ENCODE measurements at regions not wholly inside any gene's neighbourhood (a gene's known extent, or its start where the extent isn't known, plus 50 kb on each side); places are given as distances from the start of the nearest gene placed in this dataset.
A peak's percentile ranks its signal among the peaks of the same experiment; 100 is the strongest.
"Not testable (repeated sequence)": the region's sequence is repeated elsewhere in the genome, so short reads cannot be mapped to it uniquely, and the experiment has no call there.

DNA sequence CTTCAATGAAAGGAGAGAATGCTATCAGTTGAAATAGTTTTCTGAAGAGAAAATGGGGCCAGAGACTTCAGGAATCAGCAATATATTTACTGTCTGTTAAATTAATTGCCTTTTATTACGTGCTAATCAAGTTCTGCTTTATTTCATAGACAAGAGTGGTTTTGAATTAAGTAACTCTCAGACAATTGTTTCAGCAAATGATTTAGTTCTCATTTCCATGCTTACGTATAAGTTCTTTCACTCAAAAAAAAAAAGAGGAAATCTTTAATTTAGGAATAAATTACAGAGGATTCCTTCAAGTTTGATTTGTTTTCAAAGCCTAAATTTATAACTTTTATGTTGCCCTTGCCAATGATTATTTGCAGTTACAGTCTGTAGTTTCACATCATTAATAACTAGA is 163.5 kb downstream of the SPATA31A6 start:
- not testable (repeated sequence) for H3K27ac ChIP-seq (ENCODE audit: low read length); H3K4me1 ChIP-seq (ENCODE audit: control insufficient read depth, insufficient read depth, low read length); H3K4me3 ChIP-seq (ENCODE audit: low read length); H3K27me3 ChIP-seq (ENCODE audit: control insufficient read depth, insufficient read depth, low read length); H3K9me3 ChIP-seq (ENCODE audit: control insufficient read depth, low read depth, low read length); H3K36me3 ChIP-seq (ENCODE audit: control insufficient read depth, insufficient read depth, low read length); DNase-seq
- WGBS (ENCODE audit: insufficient coverage, low lambda C conversion rate): no CpG with 5 or more reads among the region's 2 CpGs

DNA sequence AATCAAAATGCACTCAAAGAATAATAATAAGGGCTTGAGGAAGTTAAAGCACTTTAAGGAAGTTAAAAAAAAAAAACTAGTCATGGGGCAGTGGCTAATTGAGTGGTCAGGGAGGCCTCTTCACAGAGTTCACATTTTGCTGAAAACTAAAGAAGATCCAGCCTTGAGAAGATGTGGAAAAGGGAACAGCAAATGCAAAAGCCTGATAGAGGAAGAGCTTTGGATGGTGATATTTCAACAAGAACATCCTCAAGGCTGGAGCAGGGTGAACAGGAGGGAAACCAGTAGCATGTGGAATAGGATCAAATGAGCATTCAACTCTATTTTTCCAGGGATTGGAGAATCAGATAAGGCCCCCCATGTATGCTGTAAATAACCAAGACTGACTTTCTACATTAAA is 165.7 kb downstream of the SPATA31A6 start:
- not testable (repeated sequence) for H3K4me3 ChIP-seq (ENCODE audit: low read length); H3K4me1 ChIP-seq (ENCODE audit: control insufficient read depth, insufficient read depth, low read length); DNase-seq; H3K36me3 ChIP-seq (ENCODE audit: control insufficient read depth, insufficient read depth, low read length); H3K27me3 ChIP-seq (ENCODE audit: control insufficient read depth, insufficient read depth, low read length); H3K27ac ChIP-seq (ENCODE audit: low read length); H3K9me3 ChIP-seq (ENCODE audit: control insufficient read depth, low read depth, low read length)

DNA sequence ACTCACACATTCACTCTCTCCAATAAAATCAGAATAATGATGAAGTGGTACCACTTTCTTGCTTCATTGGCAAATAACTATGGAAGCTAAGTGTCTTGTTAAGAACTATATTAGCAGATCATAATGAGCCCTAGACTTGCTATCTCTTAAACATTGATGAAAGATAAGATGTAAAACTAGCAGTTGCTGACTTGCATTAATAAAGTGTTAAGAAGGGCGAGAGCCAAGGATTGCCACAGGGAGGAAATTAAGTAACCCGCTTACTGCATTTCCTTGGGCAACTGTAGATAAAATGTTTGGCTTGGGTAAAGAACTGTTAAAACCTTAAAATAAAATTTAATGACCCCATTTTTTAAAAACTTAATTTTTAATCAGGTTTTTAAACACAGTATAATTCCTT is 167.0 kb downstream of the SPATA31A6 start:
- not testable (repeated sequence) for DNase-seq; H3K9me3 ChIP-seq (ENCODE audit: control insufficient read depth, low read depth, low read length); H3K4me1 ChIP-seq (ENCODE audit: control insufficient read depth, insufficient read depth, low read length); H3K27ac ChIP-seq (ENCODE audit: low read length); H3K36me3 ChIP-seq (ENCODE audit: control insufficient read depth, insufficient read depth, low read length); H3K4me3 ChIP-seq (ENCODE audit: low read length); H3K27me3 ChIP-seq (ENCODE audit: control insufficient read depth, insufficient read depth, low read length)
- WGBS (ENCODE audit: insufficient coverage, low lambda C conversion rate): no CpG with 5 or more reads among the region's 2 CpGs

DNA sequence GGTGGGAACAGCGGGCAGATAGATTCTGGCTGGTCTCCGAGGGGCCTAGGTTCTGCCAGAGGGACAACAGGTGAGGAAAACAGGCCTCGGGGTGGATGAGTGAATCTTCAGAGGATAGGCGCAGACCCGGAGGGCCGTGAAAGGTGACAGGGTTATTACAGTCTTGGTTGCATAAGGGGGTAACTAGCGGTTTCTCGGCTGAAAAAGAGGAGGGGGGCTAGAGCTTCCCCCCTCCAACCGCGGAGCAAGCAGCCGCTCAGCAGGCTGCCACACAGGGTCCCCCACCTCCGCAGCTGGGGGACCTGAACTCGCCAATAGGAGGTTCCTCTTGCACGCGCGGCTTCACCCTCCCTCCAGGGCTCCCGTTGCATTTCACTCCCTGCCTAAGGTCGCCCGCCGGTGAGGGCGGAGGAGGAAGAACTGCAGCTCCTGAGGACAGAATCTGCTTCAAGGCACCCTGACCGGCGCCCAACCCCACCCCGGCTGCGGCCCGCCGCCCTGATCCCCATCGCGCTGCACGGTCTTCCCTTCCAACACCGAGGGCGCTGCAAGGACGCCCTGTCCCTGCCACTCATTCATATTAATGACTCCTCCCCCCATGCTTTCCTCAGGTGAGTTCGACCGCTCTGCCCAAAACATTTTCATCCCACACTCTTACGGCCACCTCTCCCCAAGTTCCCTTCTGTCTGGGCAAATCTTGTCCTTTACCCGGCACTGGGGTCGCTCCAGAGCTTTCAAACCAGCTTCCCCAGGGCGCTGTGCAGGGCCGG is 174.3 kb downstream of the SPATA31A6 start:
- H3K36me3 ChIP-seq (ENCODE audit: control insufficient read depth, insufficient read depth, low read length): not testable (repeated sequence)

DNA sequence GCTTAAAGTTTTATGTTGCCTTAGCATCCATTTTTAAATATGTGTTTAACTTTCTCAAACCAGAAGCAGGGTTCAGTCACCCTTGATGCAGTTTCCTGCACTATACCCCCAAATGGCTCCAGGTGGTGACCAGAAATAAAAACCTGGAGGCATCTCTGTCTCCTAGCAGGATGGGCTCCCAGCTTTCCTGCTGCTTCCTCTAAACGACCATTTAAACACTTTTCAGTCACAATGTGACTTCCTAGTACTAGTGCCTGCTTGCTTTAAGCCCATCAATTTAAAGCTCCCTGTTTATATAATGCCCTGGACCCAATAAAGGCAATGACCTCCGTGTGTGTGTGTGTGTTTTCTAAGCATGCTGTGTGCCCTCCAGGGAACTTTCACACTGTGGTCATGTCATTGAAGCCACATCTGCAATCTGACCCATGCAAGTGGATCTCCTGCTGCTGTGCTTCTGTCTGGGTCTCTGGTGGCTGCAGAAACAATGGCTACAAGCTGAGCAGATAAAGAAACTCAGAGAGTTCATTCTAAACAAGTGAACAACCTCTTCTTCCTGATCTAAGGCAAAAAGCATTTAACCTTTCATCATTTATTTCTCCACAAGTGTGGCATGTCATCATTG is 175.3 kb downstream of the SPATA31A6 start:
- H3K27me3 ChIP-seq (ENCODE audit: control insufficient read depth, insufficient read depth, low read length); H3K36me3 ChIP-seq (ENCODE audit: control insufficient read depth, insufficient read depth, low read length); H3K27ac ChIP-seq (ENCODE audit: low read length); DNase-seq; H3K9me3 ChIP-seq (ENCODE audit: control insufficient read depth, low read depth, low read length); H3K4me3 ChIP-seq (ENCODE audit: low read length); H3K4me1 ChIP-seq (ENCODE audit: control insufficient read depth, insufficient read depth, low read length): not testable (repeated sequence)
- no CpG with 5 or more reads among the region's 2 CpGs for WGBS (ENCODE audit: insufficient coverage, low lambda C conversion rate)

More for the DNA sequence above, 174.3 kb downstream of the SPATA31A6 start:
- H3K4me1 ChIP-seq (ENCODE audit: control insufficient read depth, insufficient read depth, low read length); DNase-seq; H3K9me3 ChIP-seq (ENCODE audit: control insufficient read depth, low read depth, low read length); H3K27ac ChIP-seq (ENCODE audit: low read length); H3K27me3 ChIP-seq (ENCODE audit: control insufficient read depth, insufficient read depth, low read length); H3K4me3 ChIP-seq (ENCODE audit: low read length): not testable (repeated sequence)
- no CpG with 5 or more reads among the region's 40 CpGs for WGBS (ENCODE audit: insufficient coverage, low lambda C conversion rate)

DNA sequence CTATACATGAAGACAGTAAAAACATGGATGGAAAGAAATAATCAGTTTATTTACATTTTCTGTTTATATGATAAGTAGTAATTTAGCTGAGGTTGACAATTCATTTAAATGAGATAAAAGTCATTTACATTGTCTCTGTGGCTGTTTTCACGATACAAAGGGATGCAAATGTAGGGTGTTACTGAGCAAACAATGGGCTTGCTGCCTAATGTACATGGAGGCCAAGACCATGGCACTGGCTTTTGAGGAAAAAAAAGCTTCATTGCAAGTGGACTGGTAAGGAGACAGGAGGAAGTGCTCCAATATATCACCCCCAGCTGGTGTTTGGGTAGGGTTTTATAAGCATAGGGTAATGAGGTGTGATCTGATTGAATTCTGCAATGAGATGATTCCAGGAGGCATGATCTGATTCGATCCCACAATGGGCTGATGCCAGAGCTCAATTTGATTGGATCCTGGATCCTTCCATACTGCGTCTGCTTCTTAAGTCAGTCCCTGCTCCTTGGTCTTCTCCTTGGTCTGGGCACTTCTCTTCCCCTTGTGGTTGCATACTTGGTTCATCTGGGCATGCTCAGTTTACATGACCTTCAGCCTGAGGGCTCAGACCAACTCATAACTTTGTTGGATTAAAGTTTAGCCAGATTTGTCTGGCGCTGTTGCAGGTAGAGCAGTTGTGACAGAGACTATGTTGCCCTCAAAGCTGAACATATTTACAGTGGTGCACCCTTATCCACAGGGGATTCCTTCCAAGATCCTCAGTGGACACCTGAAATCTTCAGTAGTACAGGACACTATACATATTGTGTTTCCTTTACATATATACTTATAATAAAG is 181.2 kb downstream of the SPATA31A6 start:
- H3K27ac ChIP-seq (ENCODE audit: low read length); H3K27me3 ChIP-seq (ENCODE audit: control insufficient read depth, insufficient read depth, low read length); H3K4me3 ChIP-seq (ENCODE audit: low read length); DNase-seq; H3K9me3 ChIP-seq (ENCODE audit: control insufficient read depth, low read depth, low read length); H3K4me1 ChIP-seq (ENCODE audit: control insufficient read depth, insufficient read depth, low read length); H3K36me3 ChIP-seq (ENCODE audit: control insufficient read depth, insufficient read depth, low read length): not testable (repeated sequence)
- WGBS (ENCODE audit: insufficient coverage, low lambda C conversion rate): no CpG with 5 or more reads among the region's 4 CpGs

DNA sequence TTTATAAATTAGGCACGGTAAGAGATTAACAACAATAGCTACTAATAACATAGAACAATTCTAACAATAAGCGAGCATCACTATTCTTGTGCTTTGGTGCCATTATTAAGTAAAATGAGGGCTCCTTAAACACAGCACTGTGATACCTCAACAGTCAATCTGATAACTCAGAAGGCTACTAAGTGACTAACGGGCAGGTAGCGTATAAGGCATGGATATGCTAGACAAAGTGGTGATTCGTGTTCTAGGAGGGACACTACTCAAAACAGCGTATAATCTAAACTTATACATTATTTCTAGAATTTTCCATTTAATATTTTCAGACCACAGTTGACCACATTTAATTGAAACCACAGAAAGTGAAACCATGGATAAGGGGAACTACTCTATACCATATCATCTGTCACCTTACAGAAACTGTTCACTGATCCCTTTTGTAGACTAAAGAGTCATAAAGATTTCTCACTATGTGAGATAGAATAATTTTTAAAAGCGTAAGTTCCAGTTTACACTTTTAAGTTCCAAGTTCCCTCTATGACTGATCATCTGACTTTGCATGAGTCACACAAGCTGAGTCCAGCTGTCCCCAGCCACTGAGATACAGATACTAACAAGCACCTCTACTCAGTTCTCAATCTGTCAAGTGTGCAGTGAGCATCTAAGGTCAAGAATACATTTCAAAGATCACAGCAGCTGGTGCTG is 181.9 kb downstream of the SPATA31A6 start:
- not testable (repeated sequence) for H3K36me3 ChIP-seq (ENCODE audit: control insufficient read depth, insufficient read depth, low read length); H3K4me1 ChIP-seq (ENCODE audit: control insufficient read depth, insufficient read depth, low read length); H3K4me3 ChIP-seq (ENCODE audit: low read length); H3K27ac ChIP-seq (ENCODE audit: low read length); H3K9me3 ChIP-seq (ENCODE audit: control insufficient read depth, low read depth, low read length); H3K27me3 ChIP-seq (ENCODE audit: control insufficient read depth, insufficient read depth, low read length)
- WGBS (ENCODE audit: insufficient coverage, low lambda C conversion rate): 92% methylated on average over 2 of the region's 7 CpGs
- peak in 1 of 2 donors; percentile 2 for DNase-seq

DNA sequence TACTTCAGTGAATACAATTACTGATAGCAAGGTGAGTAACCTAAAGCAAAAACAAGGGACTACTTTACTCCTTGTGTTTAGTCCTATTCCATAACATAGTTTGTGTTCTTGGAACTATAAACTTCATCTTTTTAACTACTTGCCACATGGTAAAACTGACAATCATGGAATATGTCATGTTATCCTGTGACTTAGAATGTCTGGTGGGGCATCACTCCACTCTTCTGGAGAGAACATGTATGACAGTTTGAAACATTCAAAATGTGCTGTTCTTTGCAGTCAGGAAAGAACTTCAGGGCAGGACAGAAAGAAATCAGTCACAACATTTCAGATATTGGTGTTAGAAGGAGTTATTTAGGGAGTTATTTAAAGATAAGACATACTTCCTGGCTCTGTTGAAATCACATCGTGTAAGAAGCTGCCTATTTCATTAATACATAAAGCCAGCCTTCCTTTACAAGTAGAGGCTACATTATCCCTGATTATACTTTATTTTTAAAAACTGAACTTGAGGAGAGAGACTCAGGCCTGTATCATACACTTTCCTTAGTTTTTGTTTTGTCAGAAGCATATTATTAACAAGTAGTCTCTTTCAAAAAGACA is 184.9 kb downstream of the SPATA31A6 start:
- no CpG with 5 or more reads among the region's 1 CpG for WGBS (ENCODE audit: insufficient coverage, low lambda C conversion rate)
- H3K9me3 ChIP-seq (ENCODE audit: control insufficient read depth, low read depth, low read length); H3K27me3 ChIP-seq (ENCODE audit: control insufficient read depth, insufficient read depth, low read length); H3K4me3 ChIP-seq (ENCODE audit: low read length); DNase-seq; H3K36me3 ChIP-seq (ENCODE audit: control insufficient read depth, insufficient read depth, low read length); H3K27ac ChIP-seq (ENCODE audit: low read length); H3K4me1 ChIP-seq (ENCODE audit: control insufficient read depth, insufficient read depth, low read length): not testable (repeated sequence)

DNA sequence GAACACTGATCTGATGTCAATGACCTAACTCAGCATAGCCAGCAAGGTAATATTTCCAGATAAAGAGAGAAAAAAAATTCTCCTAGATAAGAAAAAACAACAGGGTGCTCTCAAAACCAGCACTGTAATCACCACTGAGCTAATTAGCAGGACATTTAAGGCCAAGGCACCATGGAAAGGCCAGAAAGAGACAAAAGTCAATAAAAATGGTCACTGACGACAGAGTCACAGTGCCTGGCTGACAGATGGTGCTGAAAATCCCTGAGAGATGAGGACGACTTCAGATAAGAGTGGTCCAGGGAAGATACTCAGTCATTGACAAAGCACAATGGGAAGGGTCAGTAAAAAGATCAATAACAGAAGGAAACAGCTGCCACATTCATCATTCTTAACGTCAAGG is 186.7 kb downstream of the SPATA31A6 start:
- DNase-seq; H3K4me3 ChIP-seq (ENCODE audit: low read length); H3K4me1 ChIP-seq (ENCODE audit: control insufficient read depth, insufficient read depth, low read length); H3K36me3 ChIP-seq (ENCODE audit: control insufficient read depth, insufficient read depth, low read length); H3K9me3 ChIP-seq (ENCODE audit: control insufficient read depth, low read depth, low read length); H3K27me3 ChIP-seq (ENCODE audit: control insufficient read depth, insufficient read depth, low read length); H3K27ac ChIP-seq (ENCODE audit: low read length): not testable (repeated sequence)
- WGBS (ENCODE audit: insufficient coverage, low lambda C conversion rate): no CpG with 5 or more reads among the region's 3 CpGs

- no CpG with 5 or more reads among the region's 1 CpG for WGBS (ENCODE audit: insufficient coverage, low lambda C conversion rate)
- H3K4me3 ChIP-seq (ENCODE audit: low read length); H3K27me3 ChIP-seq (ENCODE audit: control insufficient read depth, insufficient read depth, low read length); H3K9me3 ChIP-seq (ENCODE audit: control insufficient read depth, low read depth, low read length); H3K27ac ChIP-seq (ENCODE audit: low read length); H3K4me1 ChIP-seq (ENCODE audit: control insufficient read depth, insufficient read depth, low read length); H3K36me3 ChIP-seq (ENCODE audit: control insufficient read depth, insufficient read depth, low read length); DNase-seq: not testable (repeated sequence)
These were observed 188.0 kb downstream of the SPATA31A6 start for GRCh38 chr9:42371417-42371816.

Data from large intestine (tissue), 3 donors.